ENCODE measurements at regions not wholly inside any gene's neighbourhood (a gene's known extent, or its start where the extent isn't known, plus 50 kb on each side); places are given as distances from the start of the nearest gene placed in this dataset.
A peak's percentile ranks its signal among the peaks of the same experiment; 100 is the strongest.
"Not testable (repeated sequence)": the region's sequence is repeated elsewhere in the genome, so short reads cannot be mapped to it uniquely, and the experiment has no call there.

DNA sequence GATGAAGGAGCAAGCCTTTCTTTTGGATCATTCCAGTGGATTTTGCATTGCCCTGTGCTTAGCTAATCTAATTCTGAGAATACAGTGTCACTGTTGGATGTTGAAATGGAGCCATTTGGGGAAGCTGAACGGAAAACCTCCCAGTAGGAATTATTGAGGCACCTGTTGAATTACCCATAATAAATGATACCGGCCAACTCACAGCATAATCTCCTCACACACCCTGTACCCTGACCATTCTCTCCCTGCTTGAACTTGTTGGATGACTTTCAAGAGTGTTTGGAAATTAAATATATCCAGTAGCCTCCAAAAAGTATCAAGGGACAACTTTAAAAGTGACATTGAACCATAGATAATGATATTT, 171.4 kb upstream of the HES1 start:
- Histone ChIP-seq H3K27me3 (no peaks in the 10 kb centered on the region), H3K79me2 (no peaks in the 10 kb centered on the region), H3K4me3 (no peak overlapping the region), H2AFZ (no peak overlapping the region), H3K4me2 (no peak overlapping the region), H3K9me3 (ENCODE audit: low read depth) (no peaks in the 10 kb centered on the region), H4K20me1 (ENCODE audit: insufficient read depth, poor library complexity, severe bottlenecking) (no peaks in the 10 kb centered on the region), H3K9me2 (replicated peaks; ENCODE audit: insufficient read depth) (no peaks in the 10 kb centered on the region), H3K36me3 (replicated peaks; ENCODE audit: insufficient read depth, low read depth) (no peaks in the 10 kb centered on the region), H3K4me1 (ENCODE audit: insufficient read depth) (peaks cover 9% of the 10 kb centered on the region), H3K27ac (no peak overlapping the region)
- 97% methylated on average over 2 of the region's 2 CpGs for WGBS (ENCODE audit: low lambda C conversion rate, missing lambda C conversion rate)
- DNase-seq (ENCODE audit: low spot score): no peak
- TF ChIP-seq EZH2 (IDR thresholded peaks at IDR 0.05; ENCODE audit: borderline replicate concordance) (no peak), EZH2phosphoT487 (IDR thresholded peaks at IDR 0.05; ENCODE audit: low read depth, severe bottlenecking, unreplicated experiment) (no peak)
- TF ChIP-seq, protein P1, sequence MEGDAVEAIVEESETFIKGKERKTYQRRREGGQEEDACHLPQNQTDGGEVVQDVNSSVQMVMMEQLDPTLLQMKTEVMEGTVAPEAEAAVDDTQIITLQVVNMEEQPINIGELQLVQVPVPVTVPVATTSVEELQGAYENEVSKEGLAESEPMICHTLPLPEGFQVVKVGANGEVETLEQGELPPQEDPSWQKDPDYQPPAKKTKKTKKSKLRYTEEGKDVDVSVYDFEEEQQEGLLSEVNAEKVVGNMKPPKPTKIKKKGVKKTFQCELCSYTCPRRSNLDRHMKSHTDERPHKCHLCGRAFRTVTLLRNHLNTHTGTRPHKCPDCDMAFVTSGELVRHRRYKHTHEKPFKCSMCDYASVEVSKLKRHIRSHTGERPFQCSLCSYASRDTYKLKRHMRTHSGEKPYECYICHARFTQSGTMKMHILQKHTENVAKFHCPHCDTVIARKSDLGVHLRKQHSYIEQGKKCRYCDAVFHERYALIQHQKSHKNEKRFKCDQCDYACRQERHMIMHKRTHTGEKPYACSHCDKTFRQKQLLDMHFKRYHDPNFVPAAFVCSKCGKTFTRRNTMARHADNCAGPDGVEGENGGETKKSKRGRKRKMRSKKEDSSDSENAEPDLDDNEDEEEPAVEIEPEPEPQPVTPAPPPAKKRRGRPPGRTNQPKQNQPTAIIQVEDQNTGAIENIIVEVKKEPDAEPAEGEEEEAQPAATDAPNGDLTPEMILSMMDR (IDR thresholded peaks at IDR 0.05; ENCODE audit: poor library complexity): no peak

DNA sequence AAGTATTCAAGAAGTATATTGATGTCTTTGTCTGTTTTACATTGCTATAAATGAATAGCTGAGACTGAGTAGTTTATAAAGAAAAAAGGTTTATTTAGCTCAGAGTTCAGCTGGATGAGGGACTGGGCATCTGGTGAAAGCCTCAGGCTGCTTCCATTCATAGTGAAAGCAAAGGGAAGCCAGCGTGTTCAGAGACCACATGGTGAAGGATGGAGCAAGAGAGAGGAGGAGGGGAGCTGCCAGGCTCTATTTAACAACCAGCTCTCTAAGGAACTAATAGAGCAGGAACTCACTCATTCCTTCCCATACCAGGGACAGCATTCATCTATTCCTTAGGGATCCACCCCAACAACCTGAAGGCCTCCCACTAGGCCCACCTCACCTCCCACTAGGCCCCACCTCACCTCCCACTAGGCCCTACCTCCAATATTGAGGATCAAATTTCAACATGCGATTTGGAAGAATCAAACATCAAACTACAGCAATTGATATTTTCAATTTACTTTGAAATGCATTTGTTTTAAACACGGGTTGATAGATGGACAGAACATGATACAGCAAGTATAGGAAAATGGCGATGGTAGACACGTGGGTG, 167.5 kb upstream of the HES1 start:
- H3K9me2 ChIP-seq (replicated peaks; ENCODE audit: insufficient read depth): no peaks in the 10 kb centered on the region
- H3K27ac ChIP-seq: no peak overlapping the region
- no peaks in the 10 kb centered on the region for H3K9me3 ChIP-seq (ENCODE audit: low read depth)
- no peaks in the 10 kb centered on the region for H3K27me3 ChIP-seq
- no peak for TF ChIP-seq EZH2 (IDR thresholded peaks at IDR 0.05; ENCODE audit: borderline replicate concordance)
- no peak for TF ChIP-seq EZH2phosphoT487 (IDR thresholded peaks at IDR 0.05; ENCODE audit: low read depth, severe bottlenecking, unreplicated experiment)
- TF ChIP-seq, protein P1 (IDR thresholded peaks at IDR 0.05; ENCODE audit: poor library complexity): no peak
- no peaks in the 10 kb centered on the region for H3K79me2 ChIP-seq
- H3K36me3 ChIP-seq (replicated peaks; ENCODE audit: insufficient read depth, low read depth): no peaks in the 10 kb centered on the region
- H3K4me1 ChIP-seq (ENCODE audit: insufficient read depth): peaks cover 8% of the 10 kb centered on the region
- 89% methylated on average over 5 of the region's 5 CpGs for WGBS (ENCODE audit: low lambda C conversion rate, missing lambda C conversion rate)
- no peaks in the 10 kb centered on the region for H4K20me1 ChIP-seq (ENCODE audit: insufficient read depth, poor library complexity, severe bottlenecking)
- H3K4me2 ChIP-seq: no peak overlapping the region
- H3K4me3 ChIP-seq: no peak overlapping the region
- DNase-seq (ENCODE audit: low spot score): no peak
- H2AFZ ChIP-seq: no peak overlapping the region

DNA sequence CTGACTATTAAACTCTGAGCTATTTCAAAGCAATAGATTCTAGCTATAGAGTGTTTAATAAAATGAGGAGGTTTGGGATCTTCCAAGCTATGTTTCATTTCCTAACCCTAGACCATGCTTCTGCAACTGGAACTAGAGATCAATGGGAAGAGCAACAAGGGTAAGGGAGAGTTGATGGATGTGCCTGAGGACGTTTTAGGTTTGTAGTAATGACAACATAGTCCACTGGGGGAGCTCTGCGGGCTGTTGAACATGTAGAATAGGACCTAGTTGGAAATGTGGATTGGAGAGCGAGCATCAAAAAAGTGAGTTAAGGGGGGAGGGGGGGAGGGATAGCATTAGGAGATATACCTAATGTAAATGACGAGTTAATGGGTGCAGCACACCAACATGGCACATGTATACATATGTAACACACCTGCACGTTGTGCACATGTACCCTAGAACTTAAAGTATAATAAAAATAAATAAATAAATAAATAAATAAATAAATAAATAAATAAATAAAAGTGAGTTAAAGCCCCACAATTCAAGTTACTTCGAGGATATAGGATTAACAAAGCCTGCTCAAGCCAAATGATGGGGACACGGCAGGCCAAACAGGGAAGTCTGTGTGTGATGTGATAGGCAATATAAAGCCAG, 165.7 kb upstream of the HES1 start:
- peaks cover 14% of the 10 kb centered on the region for H3K4me1 ChIP-seq (ENCODE audit: insufficient read depth)
- H3K4me2 ChIP-seq: peak overlapping the region; percentile 8
- not testable (repeated sequence) for H4K20me1 ChIP-seq (ENCODE audit: insufficient read depth, poor library complexity, severe bottlenecking); H3K36me3 ChIP-seq (replicated peaks; ENCODE audit: insufficient read depth, low read depth); H3K4me3 ChIP-seq; H3K9me2 ChIP-seq (replicated peaks; ENCODE audit: insufficient read depth); H3K9me3 ChIP-seq (ENCODE audit: low read depth); H2AFZ ChIP-seq; H3K27me3 ChIP-seq; H3K79me2 ChIP-seq
- peak overlapping the region; percentile 52 for H3K27ac ChIP-seq
- 50% methylated on average over 7 of the region's 7 CpGs for WGBS (ENCODE audit: low lambda C conversion rate, missing lambda C conversion rate)
- TF ChIP-seq, protein P1 (IDR thresholded peaks at IDR 0.05; ENCODE audit: poor library complexity): peak; percentile 31
- DNase-seq (ENCODE audit: low spot score): peak; percentile 66

All from hepatocyte (in vitro differentiated cells).